ENCODE measurements at regions not wholly inside any gene's neighbourhood (a gene's known extent, or its start where the extent isn't known, plus 50 kb on each side); places are given as distances from the start of the nearest gene placed in this dataset.

DNA sequence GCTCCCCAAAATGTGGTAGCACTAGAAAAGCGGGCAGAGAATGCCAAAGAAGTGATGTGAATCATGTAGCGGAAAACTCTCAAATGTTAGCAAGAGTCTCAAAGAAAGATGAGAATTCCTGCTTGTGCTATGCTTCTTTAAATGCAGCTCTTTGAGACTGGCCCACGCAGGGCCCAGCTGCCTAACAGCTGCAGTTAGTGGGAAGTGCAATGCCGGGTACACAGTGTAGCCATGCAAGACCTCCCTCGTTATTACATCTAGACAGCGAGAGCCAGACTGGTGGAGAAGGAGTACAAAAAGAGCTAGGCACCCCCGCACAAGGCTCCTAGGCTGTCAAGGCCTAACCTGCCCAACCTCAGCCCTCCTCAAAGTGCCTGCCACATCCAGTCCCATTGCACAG, 201.7 kb upstream of the PRDM1 start:
- H3K36me3 ChIP-seq = no peaks in the 10 kb centered on the region
- in situ Hi-C loops (cut with MboI; ENCODE audit: low sequenced_read_pairs in 4 of 4) = no loop called here
- TF ChIP-seq, protein P1, sequence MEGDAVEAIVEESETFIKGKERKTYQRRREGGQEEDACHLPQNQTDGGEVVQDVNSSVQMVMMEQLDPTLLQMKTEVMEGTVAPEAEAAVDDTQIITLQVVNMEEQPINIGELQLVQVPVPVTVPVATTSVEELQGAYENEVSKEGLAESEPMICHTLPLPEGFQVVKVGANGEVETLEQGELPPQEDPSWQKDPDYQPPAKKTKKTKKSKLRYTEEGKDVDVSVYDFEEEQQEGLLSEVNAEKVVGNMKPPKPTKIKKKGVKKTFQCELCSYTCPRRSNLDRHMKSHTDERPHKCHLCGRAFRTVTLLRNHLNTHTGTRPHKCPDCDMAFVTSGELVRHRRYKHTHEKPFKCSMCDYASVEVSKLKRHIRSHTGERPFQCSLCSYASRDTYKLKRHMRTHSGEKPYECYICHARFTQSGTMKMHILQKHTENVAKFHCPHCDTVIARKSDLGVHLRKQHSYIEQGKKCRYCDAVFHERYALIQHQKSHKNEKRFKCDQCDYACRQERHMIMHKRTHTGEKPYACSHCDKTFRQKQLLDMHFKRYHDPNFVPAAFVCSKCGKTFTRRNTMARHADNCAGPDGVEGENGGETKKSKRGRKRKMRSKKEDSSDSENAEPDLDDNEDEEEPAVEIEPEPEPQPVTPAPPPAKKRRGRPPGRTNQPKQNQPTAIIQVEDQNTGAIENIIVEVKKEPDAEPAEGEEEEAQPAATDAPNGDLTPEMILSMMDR (IDR thresholded peaks at IDR 0.05 in 4 of 5, conservative IDR thresholded peaks at IDR 0.05 in 1 of 5) = no peak
- no peak for TF ChIP-seq POLR2A (IDR thresholded peaks at IDR 0.05)
- no peak overlapping the region for H3K27ac ChIP-seq
- peak in 1 of 2 donors; percentile 36 for ATAC-seq
- H3K27me3 ChIP-seq = no peaks in the 10 kb centered on the region
- H3K4me3 ChIP-seq = no peak overlapping the region
- peaks cover 10 to 11% of the 10 kb centered on the region in 2 donors for H3K4me1 ChIP-seq
- no peaks in the 10 kb centered on the region for H3K9me3 ChIP-seq
- DNase-seq = no peak
- intact Hi-C loops (cut with DNase I; ENCODE audit: low total_unique reads) = no loop called here

DNA sequence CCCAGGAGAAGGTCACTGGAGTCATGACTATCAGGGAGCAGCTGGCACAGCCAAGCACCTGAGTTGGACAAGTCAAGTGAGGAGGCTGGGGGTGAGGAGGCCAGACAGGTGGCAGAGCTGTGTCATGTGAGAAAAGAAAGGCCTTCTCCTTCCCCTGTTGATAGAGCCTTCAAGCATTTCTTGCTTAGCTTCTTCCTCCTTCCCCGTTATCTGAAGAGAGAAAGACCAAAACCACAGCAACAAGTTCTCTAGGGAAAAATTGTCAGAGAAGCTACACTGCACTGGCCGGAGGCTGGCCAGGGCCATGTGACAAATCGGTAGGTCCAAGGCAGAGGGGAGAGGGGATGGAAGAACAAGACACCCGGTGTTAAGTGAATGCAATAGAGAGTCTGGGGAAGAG, 202.1 kb upstream of the PRDM1 start:
- intact Hi-C loops (cut with DNase I; ENCODE audit: low total_unique reads) (no loop called here), in situ Hi-C loops (cut with MboI; ENCODE audit: low sequenced_read_pairs in 4 of 4) (no loop called here)
- Histone ChIP-seq H3K27me3 (no peaks in the 10 kb centered on the region), H3K4me3 (no peak overlapping the region), H3K36me3 (no peaks in the 10 kb centered on the region), H3K27ac (no peak overlapping the region), H3K4me1 (peaks cover 10 to 11% of the 10 kb centered on the region in 2 donors), H3K9me3 (no peaks in the 10 kb centered on the region)
- no peak for DNase-seq
- ATAC-seq = no peak
- TF ChIP-seq, protein P1 (IDR thresholded peaks at IDR 0.05 in 4 of 5, conservative IDR thresholded peaks at IDR 0.05 in 1 of 5) = no peak
- no peak for TF ChIP-seq POLR2A (IDR thresholded peaks at IDR 0.05)

DNA sequence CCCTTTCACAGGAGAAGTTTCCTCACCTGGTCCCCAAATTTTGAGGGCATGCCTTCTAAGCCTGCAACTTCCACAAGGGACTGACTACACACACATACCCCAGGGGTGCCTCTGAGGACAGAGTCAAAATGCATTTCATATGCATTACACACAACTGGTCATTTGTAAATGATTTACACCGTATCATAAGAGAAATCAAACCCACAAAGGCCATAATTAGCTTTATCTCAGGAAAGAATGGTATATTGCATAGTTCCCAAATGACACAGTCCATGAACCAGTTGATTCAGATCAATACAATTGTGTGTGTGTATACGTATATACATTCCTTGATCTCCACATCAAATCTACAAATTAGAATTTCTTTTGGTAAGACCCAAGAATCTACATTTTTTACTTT, 203.3 kb upstream of the PRDM1 start:
- Histone ChIP-seq H3K36me3 (no peaks in the 10 kb centered on the region), H3K27ac (no peak overlapping the region), H3K4me1 (peaks cover 10 to 11% of the 10 kb centered on the region in 2 donors), H3K4me3 (no peak overlapping the region), H3K27me3 (no peaks in the 10 kb centered on the region), H3K9me3 (no peaks in the 10 kb centered on the region)
- DNase-seq = no peak
- intact Hi-C loops (cut with DNase I; ENCODE audit: low total_unique reads) (no loop called here), in situ Hi-C loops (cut with MboI; ENCODE audit: low sequenced_read_pairs in 4 of 4) (no loop called here)
- ATAC-seq = no peak
- no peak for TF ChIP-seq POLR2A (IDR thresholded peaks at IDR 0.05)
- TF ChIP-seq, protein P1 (IDR thresholded peaks at IDR 0.05 in 4 of 5, conservative IDR thresholded peaks at IDR 0.05 in 1 of 5) = no peak

GRCh38 chr6:105882121-105882803, 203.9 kb upstream of the PRDM1 start:
- no peak for ATAC-seq
- Histone ChIP-seq H3K9me3 (no peaks in the 10 kb centered on the region), H3K4me3 (no peak overlapping the region), H3K4me1 (peaks cover 9 to 11% of the 10 kb centered on the region in 2 donors), H3K27me3 (no peaks in the 10 kb centered on the region), H3K36me3 (no peaks in the 10 kb centered on the region), H3K27ac (no peak overlapping the region)
- DNase-seq = no peak
- intact Hi-C loops (cut with DNase I; ENCODE audit: low total_unique reads) = no loop called here
- in situ Hi-C loops (cut with MboI; ENCODE audit: low sequenced_read_pairs in 4 of 4) = no loop called here
- no peak for TF ChIP-seq POLR2A (IDR thresholded peaks at IDR 0.05)
- TF ChIP-seq, protein P1 (IDR thresholded peaks at IDR 0.05 in 4 of 5, conservative IDR thresholded peaks at IDR 0.05 in 1 of 5) = no peak

DNA sequence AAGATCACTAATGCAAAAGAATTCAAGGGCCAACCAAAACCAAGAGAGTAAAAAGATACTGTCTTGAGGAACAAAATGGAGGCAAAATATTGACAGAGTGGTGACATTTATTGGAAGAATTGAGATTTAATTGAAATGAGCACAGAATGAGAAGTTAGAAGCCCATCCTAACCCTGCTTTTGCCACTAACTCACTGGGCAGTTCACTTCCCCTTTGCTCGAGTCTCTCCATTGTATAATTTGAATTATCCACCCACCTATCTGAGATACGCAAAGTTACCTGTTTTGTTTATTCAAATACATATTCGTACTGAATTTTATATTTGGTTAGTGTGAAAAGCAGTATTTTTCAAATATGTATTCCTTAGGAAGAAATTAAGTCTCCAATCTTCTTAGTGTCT, 204.5 kb upstream of the PRDM1 start:
- intact Hi-C loops (cut with DNase I; ENCODE audit: low total_unique reads) (no loop called here), in situ Hi-C loops (cut with MboI; ENCODE audit: low sequenced_read_pairs in 4 of 4) (no loop called here)
- no peak for DNase-seq
- H3K27me3 ChIP-seq = no peaks in the 10 kb centered on the region
- H3K4me1 ChIP-seq = peaks cover 3 to 5% of the 10 kb centered on the region in 2 donors
- H3K27ac ChIP-seq = no peak overlapping the region
- H3K36me3 ChIP-seq = no peaks in the 10 kb centered on the region
- H3K9me3 ChIP-seq = no peaks in the 10 kb centered on the region
- ATAC-seq = no peak
- no peak overlapping the region for H3K4me3 ChIP-seq
- TF ChIP-seq, protein P1 (IDR thresholded peaks at IDR 0.05 in 4 of 5, conservative IDR thresholded peaks at IDR 0.05 in 1 of 5) = no peak
- no peak for TF ChIP-seq POLR2A (IDR thresholded peaks at IDR 0.05)

All from gastrocnemius medialis (tissue), 4 donors.